ENCODE measurements at regions not wholly inside any gene's neighbourhood (a gene's known extent, or its start where the extent isn't known, plus 50 kb on each side); places are given as distances from the start of the nearest gene placed in this dataset.
"Not testable (repeated sequence)": the region's sequence is repeated elsewhere in the genome, so short reads cannot be mapped to it uniquely, and the experiment has no call there.

- DNase-seq (ENCODE audit: low spot score) = no peak
Measured at GRCh38 chr21:35311985-35312384, 262.9 kb upstream of the RUNX1 start.

DNA sequence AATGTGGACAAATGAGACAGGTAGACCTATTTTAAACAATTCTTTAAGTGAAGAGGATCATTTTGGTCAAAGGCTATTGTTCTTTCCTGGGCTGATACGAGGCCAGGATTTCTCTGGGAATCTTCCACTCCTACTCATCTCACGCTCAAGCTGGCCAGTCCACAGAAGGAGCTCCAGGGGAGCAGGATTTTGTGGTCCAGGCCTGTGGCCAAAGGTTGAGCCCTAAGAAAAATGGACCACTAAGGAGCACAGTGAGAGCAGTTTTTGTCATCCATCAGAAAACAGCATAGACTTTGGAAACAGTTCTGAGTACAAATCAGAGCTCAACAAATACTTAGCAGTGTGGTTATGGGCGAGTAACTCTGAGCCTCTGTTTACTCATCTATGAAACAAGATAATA, 260.2 kb upstream of the RUNX1 start:
- no peak for DNase-seq (ENCODE audit: low spot score)

- DNase-seq (ENCODE audit: low spot score) = no peak
Measured at GRCh38 chr21:35303085-35303484, 254.0 kb upstream of the RUNX1 start.

DNA sequence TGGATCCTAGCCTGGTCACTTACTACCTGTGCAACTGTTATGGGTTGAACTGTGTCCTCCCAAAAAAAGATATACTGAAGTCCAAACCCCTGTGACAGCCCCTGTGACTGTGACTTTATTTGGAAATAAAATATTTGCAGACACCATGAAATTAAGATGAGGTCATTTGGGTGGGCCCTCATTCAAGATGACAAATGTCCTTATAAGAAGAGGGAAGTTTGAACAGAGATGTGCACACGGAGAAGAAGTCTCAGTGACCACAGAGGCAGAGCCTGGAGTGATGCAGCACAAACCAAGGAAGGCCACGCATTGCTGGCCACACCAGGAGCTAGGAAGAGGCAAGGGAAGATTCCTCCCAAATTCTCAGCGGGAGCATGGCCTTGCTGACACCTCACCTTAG, 249.7 kb upstream of the RUNX1 start:
- no peak for DNase-seq (ENCODE audit: low spot score)

DNA sequence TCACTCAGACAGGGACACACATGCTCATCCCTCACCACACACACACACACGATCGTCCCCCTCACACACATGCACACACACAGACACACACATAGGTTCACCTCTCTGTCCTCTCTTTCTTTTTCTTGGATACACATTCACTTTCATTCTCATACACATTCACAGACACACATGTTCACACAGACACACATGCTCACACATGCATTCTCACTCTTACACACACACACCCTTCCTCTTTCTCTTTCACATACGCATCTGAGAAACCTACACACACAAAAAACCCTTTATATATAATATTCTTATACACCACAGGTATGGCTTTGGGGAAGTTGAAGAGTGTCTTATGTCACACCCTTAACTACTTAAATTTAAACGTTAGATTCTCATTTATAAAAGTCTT, 248.6 kb upstream of the RUNX1 start:
- DNase-seq (ENCODE audit: low spot score) = no peak

DNA sequence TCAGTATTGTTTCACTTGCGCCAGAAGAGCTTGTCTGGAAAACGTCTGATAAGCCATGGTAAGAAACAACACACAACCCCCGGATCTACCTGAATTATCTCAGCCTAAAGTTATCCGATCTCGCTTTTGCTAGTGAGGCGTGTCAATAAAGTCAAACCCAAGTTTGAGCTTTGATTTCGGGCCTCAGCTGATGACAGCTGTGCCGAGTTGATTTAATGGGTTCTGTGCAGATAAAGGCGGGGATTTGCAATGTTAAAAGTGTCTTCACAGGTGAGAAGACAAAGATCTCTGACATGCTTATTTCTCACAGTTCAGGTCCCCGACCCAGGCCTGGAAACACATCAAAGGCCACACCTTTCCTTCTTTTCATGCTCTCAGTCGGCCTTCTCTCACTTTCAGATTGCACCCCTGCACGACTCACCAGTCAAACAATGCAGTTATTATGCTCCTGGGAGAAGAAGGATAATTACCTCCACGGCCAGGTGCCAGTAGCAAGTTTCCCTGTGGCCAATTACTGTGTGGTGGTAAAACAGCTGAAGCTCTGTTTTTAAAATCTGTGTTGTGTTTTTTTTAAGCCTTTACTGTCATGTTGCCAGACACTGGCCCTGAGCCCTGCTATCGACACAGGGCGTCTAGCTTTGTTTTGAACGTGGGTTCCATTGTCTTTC, 245.3 kb upstream of the RUNX1 start:
- DNase-seq (ENCODE audit: low spot score) = no peak

DNA sequence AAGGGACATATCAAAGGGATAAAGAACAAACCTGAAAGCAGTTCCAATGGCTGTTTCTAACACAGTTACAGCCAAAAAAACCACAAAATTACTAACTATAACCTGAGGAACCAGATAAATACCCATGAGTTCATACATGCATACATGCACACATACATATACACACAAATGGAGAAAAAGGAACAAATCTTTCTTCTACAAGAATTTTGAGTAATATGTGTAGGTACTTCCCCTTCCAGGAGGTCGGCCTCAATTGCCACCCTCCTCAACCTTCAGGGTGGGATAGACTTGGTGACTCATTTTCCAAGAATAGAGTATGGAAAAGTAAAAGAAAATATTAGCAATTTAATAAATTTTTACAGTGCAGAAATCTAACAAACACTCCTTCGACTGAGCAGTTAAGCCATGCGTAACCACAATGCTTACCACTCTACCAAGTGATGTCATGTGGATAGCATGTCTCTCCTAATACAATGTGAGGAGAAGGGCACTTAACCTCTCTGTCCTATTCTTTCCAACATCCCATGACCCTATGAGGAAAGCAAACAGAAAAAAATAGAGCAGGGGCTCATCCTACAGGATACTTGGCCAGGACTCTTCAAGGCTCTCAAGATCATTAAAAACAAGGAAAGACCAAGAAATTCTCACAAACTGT, 243.0 kb upstream of the RUNX1 start:
- no peak for DNase-seq (ENCODE audit: low spot score)

DNA sequence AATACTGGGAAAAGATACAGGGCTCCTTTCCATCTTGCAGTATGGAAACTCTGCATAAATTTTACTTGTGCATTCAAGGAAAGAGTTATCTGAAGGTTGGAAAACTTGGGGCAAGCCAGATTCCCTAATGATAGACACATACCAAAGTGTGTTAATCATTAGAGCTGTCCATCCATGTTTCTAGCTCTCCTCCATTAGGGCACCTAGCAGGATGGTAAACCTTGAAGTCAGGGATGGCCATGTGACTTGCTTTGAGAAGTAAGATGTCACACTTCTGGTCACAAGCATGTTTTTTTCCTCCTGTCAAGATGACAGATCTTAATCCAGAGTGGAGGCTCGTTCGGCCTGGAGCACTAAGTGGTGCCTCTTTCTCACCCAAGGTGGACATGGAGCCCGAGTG, 241.9 kb upstream of the RUNX1 start:
- DNase-seq (ENCODE audit: low spot score) = no peak

DNA sequence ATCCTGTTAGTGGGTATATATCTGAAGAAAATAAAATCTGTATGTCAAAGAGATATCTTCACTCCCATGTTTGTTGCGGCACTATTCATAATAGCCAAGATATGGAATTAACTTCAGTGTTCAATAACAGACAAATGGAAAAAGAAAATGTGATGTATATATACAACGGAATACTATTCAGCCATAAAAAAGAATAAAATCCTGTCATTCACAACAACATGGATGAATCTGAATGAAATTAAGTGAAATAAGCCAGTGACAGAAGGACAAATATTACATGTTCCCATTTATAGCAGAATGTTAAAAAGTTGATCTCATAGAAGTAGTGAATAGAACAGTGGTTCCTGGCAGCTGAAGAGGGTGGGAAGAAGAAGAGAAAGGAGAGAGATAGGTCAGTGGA, 239.1 kb upstream of the RUNX1 start:
- no peak for DNase-seq (ENCODE audit: low spot score)

- DNase-seq (ENCODE audit: low spot score) = no peak
Measured at GRCh38 chr21:35284199-35284598, 235.1 kb upstream of the RUNX1 start.

DNA sequence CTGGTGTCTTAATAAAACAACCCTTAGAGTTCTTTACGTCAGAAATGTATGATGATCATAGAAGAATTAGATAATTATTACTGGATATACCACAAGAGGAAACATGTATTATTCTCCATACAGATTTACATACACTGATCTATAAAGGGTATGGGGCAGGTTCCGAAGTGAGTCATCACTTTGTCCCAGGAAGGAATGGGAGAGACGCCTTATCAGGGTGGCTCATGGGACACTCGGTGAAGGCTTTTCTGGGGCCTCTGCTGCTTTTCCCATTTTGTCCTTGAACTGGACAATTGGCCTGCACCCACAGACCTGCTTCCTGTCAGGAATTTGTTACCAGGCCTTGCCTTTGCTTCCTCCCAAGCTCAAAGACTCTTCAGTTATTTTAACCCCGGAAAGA, 233.8 kb upstream of the RUNX1 start:
- no peak for DNase-seq (ENCODE audit: low spot score)

GRCh38 chr21:35281956-35282355, 232.9 kb upstream of the RUNX1 start:
- DNase-seq (ENCODE audit: low spot score) = no peak

GRCh38 chr21:35280231-35280630, 231.1 kb upstream of the RUNX1 start:
- DNase-seq (ENCODE audit: low spot score) = no peak

GRCh38 chr21:35275776-35276175, 226.7 kb upstream of the RUNX1 start:
- no peak for DNase-seq (ENCODE audit: low spot score)

GRCh38 chr21:35274923-35275322, 225.8 kb upstream of the RUNX1 start:
- no peak for DNase-seq (ENCODE audit: low spot score)

GRCh38 chr21:35274090-35274489, 225.0 kb upstream of the RUNX1 start:
- no peak for DNase-seq (ENCODE audit: low spot score)

- no peak for DNase-seq (ENCODE audit: low spot score)
Measured at GRCh38 chr21:35273333-35273732, 224.2 kb upstream of the RUNX1 start.

DNA sequence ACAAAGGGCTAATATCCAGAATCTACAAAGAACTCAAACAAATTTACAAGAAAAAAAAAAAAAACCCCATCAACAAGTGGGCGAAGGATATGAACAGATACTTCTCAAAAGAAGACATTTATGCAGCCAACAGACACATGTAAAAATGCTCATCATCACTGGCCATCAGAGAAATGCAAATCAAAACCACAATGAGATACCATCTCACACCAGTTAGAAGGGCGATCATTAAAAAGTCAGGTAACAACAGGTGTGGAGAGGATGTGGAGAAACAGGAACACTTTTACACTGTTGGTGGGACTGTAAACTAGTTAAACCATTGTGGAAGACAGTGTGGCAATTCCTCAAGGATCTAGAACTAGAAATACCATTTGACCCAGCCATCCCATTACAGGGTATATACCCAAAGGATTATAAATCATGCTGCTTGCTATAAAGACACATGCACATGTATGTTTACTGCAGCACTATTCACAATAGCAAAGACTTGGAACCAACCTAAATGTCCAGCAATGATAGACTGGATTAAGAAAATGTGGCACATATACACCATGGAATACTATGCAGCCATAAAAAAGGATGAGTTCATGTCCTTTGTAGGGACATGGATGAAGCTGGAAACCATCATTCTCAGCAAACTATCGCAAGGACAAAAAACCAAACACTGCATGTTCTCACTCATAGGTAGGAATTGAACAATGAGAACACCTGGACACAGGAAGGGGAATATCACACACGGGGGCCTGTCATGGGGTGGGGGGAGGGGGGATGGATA, 222.4 kb upstream of the RUNX1 start:
- DNase-seq (ENCODE audit: low spot score) = not testable (repeated sequence)

DNA sequence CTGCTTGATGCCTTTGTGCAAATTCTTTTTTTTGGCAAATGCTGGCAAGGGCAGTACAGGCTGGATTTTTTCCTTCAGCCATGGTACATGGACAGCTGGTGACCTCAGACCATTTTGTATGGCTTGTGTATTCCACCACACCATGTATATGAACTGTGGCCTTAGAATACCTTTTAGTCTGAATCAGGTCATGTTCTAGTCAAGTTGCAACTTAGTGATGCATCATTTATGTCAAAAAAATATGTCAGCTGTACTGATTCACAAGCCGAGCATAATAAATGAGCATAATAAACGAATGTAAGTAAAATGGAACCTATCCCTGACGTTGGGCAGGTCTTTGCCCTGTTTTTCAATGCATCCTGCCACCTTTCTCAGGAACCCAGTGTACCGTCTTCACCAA, 219.7 kb upstream of the RUNX1 start:
- no peak for DNase-seq (ENCODE audit: low spot score)

- no peak for DNase-seq (ENCODE audit: low spot score)
Measured at GRCh38 chr21:35268261-35268660, 219.2 kb upstream of the RUNX1 start.

DNA sequence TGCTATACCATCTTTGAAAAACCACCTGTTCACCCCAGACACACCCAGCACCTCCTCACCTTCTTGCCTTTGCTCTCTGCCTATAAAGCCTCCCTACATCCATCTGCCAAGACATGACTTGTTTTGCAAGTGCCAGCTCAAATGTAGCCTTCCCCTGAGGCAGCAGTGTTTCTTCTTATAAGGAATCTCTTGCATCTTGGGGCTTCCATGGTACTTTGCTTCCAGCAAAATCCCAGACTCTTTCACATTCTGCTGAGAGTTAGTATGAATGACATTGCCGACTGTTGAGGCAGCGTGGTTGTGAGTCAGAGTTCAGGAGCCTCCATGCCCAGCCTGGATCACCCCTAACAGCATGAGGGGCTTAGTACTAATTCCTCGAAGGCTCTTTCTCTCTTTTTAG, 217.4 kb upstream of the RUNX1 start:
- no peak for DNase-seq (ENCODE audit: low spot score)

DNA sequence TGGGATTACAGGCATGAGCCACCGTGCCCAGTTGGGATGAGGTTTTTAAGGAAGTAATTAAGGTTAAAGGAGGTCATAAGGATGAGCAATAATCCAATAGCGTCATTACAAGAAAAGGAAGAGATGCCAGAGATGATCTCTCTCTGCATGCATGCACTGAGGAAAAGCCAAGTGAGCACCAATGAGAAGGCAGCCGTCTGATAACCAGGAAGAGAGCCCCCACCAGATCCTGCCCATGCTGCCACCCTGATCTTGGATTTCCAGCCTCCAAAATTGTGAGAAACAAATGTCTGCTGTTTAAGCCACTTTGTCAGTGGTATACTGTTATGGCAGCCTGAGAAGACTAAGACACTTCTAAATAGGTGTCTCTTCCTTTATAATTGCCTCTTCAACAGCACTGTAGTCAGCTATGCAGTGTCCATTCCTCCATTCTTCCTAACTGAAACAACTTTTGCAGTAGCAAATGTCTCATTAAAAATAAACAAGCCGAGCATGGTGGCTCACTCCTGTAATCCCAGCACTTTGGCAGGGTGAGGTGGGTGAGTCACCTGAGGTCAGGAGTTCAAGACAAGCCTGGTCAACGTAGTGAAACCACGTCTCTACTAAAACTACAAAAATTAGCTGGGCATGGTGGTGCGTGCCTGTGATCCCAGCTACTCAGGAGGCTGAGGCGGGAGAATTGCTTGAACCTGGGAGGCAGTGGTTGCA, 216.2 kb upstream of the RUNX1 start:
- DNase-seq (ENCODE audit: low spot score) = no peak

GRCh38 chr21:35259457-35259856, 210.4 kb upstream of the RUNX1 start:
- DNase-seq (ENCODE audit: low spot score) = no peak

Measured in germinal center (tissue), 1 donor.